DOHH2 (cell line): ENCODE measurements at regions not wholly inside any gene's neighbourhood (a gene's known extent, or its start where the extent isn't known, plus 50 kb on each side); places are given as distances from the start of the nearest gene placed in this dataset.

Experiments used
- EZH2phosphoT487 ChIP-seq: fragments of 200-600 bp; sonication (generic); IDR thresholded peaks from 2 replicates; pipeline ENCODE4 v1.6.1; 2017; ENCODE audit warnings: borderline replicate concordance, mild to moderate bottlenecking, antibody characterized with exemption, low read length, moderate library complexity, mixed read lengths
- TF ChIP-seq, protein P1 (sequence below): fragments of 200-600 bp; sonication (generic); IDR thresholded peaks from one replicate; pipeline ENCODE4 v1.5.1; 2014; ENCODE audit warnings: antibody characterized with exemption, mild to moderate bottlenecking, low read depth, low read length; ENCODE audit not compliant: poor library complexity, severe bottlenecking

DNA sequence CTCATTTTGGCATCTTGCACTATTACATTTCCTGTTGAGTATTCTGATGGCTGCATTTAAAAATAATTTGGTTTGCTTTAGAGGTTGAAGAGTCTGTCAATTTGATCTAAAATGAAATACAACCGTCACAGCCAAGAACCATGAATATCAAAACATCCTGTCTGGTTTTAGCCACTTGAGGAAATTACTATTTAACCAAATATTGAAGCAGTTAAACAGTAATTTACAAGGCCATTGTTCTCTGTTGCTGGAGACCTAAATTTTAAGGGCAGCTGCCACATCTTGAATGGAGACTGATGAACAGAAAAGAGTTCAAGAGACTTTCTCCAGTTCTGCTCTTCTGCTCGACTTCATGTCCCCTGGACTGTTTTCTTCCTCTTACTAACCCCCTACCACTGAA, 549.4 kb downstream of the LRRC70 start:
- TF ChIP-seq, protein P1, sequence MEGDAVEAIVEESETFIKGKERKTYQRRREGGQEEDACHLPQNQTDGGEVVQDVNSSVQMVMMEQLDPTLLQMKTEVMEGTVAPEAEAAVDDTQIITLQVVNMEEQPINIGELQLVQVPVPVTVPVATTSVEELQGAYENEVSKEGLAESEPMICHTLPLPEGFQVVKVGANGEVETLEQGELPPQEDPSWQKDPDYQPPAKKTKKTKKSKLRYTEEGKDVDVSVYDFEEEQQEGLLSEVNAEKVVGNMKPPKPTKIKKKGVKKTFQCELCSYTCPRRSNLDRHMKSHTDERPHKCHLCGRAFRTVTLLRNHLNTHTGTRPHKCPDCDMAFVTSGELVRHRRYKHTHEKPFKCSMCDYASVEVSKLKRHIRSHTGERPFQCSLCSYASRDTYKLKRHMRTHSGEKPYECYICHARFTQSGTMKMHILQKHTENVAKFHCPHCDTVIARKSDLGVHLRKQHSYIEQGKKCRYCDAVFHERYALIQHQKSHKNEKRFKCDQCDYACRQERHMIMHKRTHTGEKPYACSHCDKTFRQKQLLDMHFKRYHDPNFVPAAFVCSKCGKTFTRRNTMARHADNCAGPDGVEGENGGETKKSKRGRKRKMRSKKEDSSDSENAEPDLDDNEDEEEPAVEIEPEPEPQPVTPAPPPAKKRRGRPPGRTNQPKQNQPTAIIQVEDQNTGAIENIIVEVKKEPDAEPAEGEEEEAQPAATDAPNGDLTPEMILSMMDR: no peak
- no peak for TF ChIP-seq EZH2phosphoT487
